Activated naive CD8-positive, alpha-beta T cell treated with anti-CD3 and anti-CD28 coated beads for 36 hours (primary cell): ENCODE measurements at regions not wholly inside any gene's neighbourhood (a gene's known extent, or its start where the extent isn't known, plus 50 kb on each side); places are given as distances from the start of the nearest gene placed in this dataset.

Experiments
- DNase-seq: peaks from one replicate; pipeline ENCODE4 v3.0.0; 2021
- H3K27ac Mint-ChIP-seq: one replicate; pipeline ENCODE4 v1.8.0; 2022; ENCODE audit warnings: mild to moderate bottlenecking, moderate library complexity, mixed read lengths
- H3K27me3 Mint-ChIP-seq: one replicate; pipeline ENCODE4 v1.8.0; 2022; ENCODE audit warnings: mild to moderate bottlenecking, mixed read lengths
- H3K36me3 Mint-ChIP-seq: one replicate; pipeline ENCODE4 v1.8.0; 2021; ENCODE audit warnings: mild to moderate bottlenecking, mixed read lengths
- H3K4me1 Mint-ChIP-seq: one replicate; pipeline ENCODE4 v1.8.0; 2021; ENCODE audit warnings: mixed read lengths
- H3K4me3 Mint-ChIP-seq: one replicate; pipeline ENCODE4 v1.8.0; 2022; ENCODE audit warnings: mild to moderate bottlenecking, moderate library complexity, mixed read lengths
- H3K9me3 Mint-ChIP-seq: one replicate; pipeline ENCODE4 v1.8.0; 2022; ENCODE audit warnings: mixed read lengths

DNA sequence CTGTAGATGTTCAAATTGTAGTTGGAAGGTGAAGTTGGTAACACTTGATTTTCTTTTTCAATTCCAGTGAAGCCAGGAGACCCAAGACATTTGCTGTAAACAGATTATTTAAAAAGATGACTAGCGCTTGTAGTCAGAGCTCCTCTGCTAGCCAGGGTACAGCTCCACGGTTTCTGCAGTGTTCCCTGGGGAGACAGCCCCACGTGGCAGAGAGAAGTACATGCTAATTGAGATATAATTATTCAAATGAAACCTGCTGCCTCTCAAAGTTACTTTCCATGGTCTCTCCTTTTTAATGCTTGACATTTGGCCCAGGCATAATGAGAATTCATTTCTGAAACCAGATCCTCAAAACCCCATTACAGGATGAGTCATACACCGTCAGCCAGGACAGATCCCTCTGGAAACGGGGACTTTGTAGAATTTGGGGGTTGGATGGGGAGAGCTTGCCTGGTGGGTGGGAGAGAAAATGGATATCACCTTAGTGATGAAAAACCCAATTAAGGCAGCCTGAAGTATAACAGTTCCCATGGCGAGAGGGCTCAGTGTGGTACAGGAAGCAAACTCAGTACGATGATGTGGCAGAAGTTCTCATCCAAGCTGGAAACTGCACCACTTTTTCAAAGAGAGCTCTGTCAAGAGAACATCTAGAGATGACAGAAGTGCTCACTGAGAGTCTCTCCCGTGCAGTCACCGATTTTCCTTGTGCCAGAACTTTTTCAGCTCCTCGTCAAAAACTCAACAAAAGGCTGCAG lies 637.7 kb upstream of the TMEM132C start:
- Mint-ChIP-seq H3K36me3 (no peaks in the 10 kb centered on the region), H3K4me1 (no peaks in the 10 kb centered on the region), H3K27me3 (no peaks in the 10 kb centered on the region), H3K27ac (no peak overlapping the region), H3K9me3 (no peaks in the 10 kb centered on the region), H3K4me3 (no peak overlapping the region)
- DNase-seq = no peak

DNA sequence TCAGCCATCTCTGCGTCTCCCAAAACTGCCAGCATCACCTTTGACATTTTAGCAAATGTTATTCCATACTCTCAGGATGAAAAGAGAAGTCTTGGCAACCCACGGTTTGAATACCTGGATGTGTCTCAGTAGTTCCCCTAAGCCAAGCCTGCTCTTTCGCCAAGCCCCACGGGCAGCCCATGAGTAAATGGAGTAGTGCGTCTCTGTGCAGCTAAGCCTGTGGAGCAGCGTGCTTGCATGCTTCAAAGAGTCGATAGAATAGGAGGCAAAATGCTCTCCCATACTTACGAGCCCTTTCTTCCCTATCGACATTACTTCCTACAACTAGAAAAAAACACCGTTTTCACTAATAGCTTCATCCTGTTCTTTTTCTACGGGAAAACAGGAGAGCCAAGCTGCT lies 634.5 kb upstream of the TMEM132C start:
- no peaks in the 10 kb centered on the region for H3K9me3 Mint-ChIP-seq
- H3K27ac Mint-ChIP-seq = no peak overlapping the region
- H3K27me3 Mint-ChIP-seq = no peaks in the 10 kb centered on the region
- H3K36me3 Mint-ChIP-seq = no peaks in the 10 kb centered on the region
- DNase-seq = no peak
- H3K4me3 Mint-ChIP-seq = no peak overlapping the region
- no peaks in the 10 kb centered on the region for H3K4me1 Mint-ChIP-seq

DNA sequence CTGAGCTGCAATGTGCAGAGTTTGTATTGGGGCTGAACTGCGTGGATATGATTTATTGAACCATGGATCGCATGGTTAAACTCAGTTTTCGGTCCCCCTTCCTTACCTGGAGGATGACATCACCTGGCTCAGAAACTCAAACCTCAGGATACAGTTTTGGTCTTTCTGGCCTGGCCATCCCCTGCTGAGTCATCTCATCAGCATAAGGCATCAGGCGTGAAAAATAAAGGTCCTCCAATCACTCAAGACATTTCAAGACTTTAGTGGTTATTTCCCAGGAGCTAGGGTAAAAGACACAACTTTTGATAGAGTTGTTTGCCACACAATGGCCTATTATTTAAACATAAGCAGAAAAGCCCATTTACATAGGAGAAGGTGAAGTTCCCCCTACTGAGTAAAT lies 631.1 kb upstream of the TMEM132C start:
- no peak for DNase-seq
- Mint-ChIP-seq H3K27me3 (no peaks in the 10 kb centered on the region), H3K9me3 (peaks cover 2% of the 10 kb centered on the region), H3K27ac (no peak overlapping the region), H3K36me3 (no peaks in the 10 kb centered on the region), H3K4me1 (no peaks in the 10 kb centered on the region), H3K4me3 (no peak overlapping the region)

DNA sequence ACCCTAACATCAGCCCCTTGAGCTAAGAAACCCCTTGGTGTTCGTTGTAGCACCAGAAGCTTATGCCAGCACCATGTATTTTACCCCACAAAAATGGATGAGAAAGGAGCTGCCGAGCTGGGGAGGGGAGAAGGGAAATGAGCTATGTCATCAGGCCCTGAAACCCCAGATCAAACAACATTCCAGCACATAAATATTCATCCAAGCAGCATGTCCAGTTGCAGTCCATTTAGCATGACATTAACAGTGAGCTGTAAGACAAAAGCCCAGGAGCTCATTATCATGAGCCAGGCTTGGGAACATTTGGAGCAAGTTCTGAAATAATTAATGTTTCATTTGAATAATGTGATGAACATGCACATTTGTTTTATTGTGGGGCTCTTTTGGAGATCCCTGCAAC lies 630.1 kb upstream of the TMEM132C start:
- peaks cover 2% of the 10 kb centered on the region for H3K9me3 Mint-ChIP-seq
- H3K4me3 Mint-ChIP-seq = no peak overlapping the region
- H3K36me3 Mint-ChIP-seq = no peaks in the 10 kb centered on the region
- no peak for DNase-seq
- no peak overlapping the region for H3K27ac Mint-ChIP-seq
- H3K4me1 Mint-ChIP-seq = no peaks in the 10 kb centered on the region
- H3K27me3 Mint-ChIP-seq = no peaks in the 10 kb centered on the region

DNA sequence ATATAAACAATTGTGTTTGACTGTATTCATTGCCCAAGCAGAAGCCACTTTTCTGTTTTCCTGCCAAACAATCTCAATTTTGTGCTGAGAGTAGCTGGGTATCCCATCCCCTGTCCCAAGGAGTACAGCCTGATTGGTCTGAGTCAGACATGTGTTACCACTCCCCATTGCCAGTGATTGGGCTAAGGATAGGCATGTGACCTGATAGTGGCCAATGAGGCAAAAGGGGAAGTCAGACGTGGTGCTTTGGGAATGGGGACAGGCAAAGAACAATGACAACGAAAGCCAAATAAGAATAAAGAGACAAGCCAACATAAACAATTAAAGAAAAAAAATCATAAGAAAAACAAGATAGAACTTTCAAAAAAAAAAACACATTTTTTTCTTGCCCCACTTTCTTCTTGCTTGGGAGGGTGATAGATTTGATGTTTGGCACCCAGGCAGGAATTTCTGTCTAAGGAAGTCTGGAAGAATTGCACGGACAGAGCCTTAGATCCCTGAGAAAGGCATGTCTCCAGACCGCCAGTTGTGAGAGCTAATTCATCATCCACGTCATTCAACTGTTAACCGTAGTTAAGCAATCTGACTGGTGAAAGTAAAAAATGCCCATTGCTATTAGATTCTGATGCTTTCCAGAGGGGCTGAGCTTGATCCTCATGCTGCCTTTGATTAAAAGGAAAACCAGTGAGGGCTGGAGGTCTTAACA lies 626.6 kb upstream of the TMEM132C start:
- Mint-ChIP-seq H3K4me3 (no peak overlapping the region), H3K9me3 (peaks cover 2% of the 10 kb centered on the region), H3K27me3 (no peaks in the 10 kb centered on the region), H3K36me3 (no peaks in the 10 kb centered on the region), H3K27ac (no peak overlapping the region), H3K4me1 (no peaks in the 10 kb centered on the region)
- DNase-seq = no peak

DNA sequence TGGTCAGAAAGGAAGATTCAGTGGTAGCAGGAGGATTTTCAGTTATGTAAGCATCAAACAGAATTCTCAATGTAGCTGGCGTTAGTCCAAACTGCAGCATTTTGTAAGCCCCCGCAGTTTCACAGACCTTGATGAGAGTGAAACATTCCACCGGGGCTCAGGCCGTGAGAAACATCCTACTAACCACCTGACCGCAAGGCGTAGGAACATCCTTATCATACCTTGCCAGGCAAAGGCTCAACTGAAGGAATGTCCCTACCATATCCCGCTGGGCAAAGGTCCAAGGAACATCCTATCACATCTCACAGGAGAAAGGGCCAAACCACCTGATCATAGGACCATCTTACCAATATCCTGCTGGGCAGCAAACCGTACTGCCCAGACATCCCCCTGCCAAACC lies 624.8 kb upstream of the TMEM132C start:
- no peak for DNase-seq
- no peaks in the 10 kb centered on the region for H3K4me1 Mint-ChIP-seq
- no peaks in the 10 kb centered on the region for H3K36me3 Mint-ChIP-seq
- no peak overlapping the region for H3K4me3 Mint-ChIP-seq
- H3K27ac Mint-ChIP-seq = no peak overlapping the region
- H3K27me3 Mint-ChIP-seq = no peaks in the 10 kb centered on the region
- peaks cover 2% of the 10 kb centered on the region for H3K9me3 Mint-ChIP-seq

DNA sequence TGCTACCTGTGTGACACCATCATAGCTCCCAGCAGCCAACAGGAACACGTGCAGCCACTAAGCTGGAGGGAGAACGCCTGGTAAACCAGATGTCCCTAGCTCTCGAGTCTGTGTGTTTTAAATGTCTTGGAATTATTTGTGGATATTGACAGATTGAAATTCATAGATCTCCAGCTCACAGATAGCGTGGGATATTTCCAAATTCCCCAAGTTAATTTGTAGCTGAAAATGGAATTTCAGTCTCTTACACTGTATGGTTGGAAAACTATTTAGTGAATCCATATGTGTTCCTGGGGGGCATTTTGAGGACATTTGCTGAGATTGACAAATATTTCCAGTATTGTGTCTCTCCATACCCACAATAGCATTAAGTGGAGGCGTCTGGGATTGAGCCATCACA lies 618.6 kb upstream of the TMEM132C start:
- Mint-ChIP-seq H3K4me3 (no peak overlapping the region), H3K4me1 (no peaks in the 10 kb centered on the region), H3K9me3 (no peaks in the 10 kb centered on the region), H3K27me3 (no peaks in the 10 kb centered on the region), H3K36me3 (no peaks in the 10 kb centered on the region), H3K27ac (no peak overlapping the region)
- DNase-seq = no peak

DNA sequence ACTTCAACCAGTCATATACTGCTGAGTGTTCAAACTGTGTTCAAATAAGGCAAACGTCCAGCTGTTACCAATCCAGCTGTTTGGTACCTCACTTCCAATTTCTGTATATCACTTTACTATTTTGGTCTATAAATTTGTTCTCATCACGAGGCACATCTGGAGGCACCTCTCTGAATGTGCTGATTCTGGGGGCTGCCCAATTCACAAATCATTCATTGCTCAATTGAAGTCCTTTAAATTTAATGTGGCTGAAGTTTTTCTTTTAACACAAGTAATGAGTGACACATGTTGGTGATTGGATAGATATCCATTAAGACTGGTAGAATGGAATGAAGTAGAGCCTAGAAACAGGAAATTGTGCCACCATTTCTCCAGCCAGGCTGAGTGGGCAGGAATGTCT lies 617.0 kb upstream of the TMEM132C start:
- no peaks in the 10 kb centered on the region for H3K27me3 Mint-ChIP-seq

DNA sequence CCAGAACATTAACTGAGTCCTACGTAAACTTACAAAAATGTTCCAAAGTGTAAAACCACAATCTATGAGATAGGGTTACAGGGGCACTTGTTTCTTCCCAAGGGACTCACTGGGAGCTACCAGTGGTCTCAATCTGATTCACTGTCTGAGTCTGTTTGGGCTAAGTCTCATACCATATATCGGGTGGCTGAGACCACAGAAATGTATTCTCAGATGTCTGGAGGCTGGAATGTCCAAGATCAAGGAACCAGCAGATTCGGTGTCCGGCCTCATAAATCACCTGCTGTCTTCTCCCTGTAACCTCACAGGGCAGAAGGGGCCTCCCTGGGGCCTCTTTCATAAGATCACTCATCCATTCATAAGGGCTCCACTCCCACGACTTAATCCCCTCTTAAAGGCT lies 616.3 kb upstream of the TMEM132C start:
- H3K4me3 Mint-ChIP-seq = no peak overlapping the region
- no peaks in the 10 kb centered on the region for H3K27me3 Mint-ChIP-seq
- DNase-seq = no peak
- no peaks in the 10 kb centered on the region for H3K9me3 Mint-ChIP-seq
- H3K4me1 Mint-ChIP-seq = no peaks in the 10 kb centered on the region
- no peak overlapping the region for H3K27ac Mint-ChIP-seq
- H3K36me3 Mint-ChIP-seq = no peaks in the 10 kb centered on the region

More for the DNA sequence above, 617.0 kb upstream of the TMEM132C start:
- no peak for DNase-seq
- no peaks in the 10 kb centered on the region for H3K9me3 Mint-ChIP-seq
- H3K4me3 Mint-ChIP-seq = no peak overlapping the region
- no peaks in the 10 kb centered on the region for H3K4me1 Mint-ChIP-seq
- no peaks in the 10 kb centered on the region for H3K36me3 Mint-ChIP-seq
- H3K27ac Mint-ChIP-seq = no peak overlapping the region

DNA sequence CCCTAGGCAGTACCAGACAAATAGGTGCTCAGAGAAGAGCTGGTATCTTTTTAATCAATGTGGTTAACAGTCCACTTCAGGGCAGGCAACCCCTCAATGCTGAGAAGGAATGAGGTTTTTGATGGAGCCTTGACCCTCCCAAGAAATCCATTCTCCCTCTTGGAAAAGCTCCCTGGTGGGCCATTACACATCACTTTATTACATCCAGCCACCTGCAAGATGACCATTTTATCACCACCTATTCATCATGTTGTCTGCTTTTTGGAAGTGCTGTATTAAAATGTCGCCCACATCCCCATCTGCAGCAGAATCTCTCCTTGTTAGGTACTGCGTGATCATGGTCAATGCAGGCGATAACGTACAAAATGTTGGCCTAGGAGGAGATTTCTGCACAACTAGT lies 614.7 kb upstream of the TMEM132C start:
- Mint-ChIP-seq H3K9me3 (no peaks in the 10 kb centered on the region), H3K27ac (no peak overlapping the region), H3K27me3 (no peaks in the 10 kb centered on the region), H3K4me3 (no peak overlapping the region), H3K36me3 (no peaks in the 10 kb centered on the region), H3K4me1 (no peaks in the 10 kb centered on the region)
- no peak for DNase-seq

DNA sequence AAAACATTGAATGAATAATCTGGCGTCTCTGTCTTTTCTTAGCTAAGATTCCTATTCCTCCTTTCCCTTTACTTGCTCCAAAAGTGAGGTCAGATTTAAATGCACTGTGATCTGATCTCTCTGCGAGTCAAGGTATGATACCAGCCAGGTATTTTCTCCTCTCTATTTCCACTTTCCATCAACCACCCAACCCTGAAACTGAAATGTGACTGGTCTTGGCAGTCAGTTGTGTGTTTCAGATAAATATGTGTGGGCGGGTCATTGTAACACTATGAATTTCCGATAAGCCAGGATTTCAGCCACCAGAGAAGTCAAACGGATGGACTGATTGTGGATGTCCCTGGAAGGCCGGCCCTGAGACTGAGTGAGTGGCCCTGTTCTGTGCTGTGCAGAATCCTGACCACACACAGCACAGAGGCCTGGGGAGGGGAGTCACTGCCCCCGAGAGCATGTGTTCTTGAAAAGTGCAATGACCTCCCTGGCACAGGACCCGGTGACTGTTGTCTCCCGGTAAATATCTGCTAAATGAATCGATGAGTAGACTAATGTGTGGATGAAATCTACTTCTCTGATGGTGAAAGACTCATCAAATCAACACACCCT lies 612.5 kb upstream of the TMEM132C start:
- Mint-ChIP-seq H3K9me3 (no peaks in the 10 kb centered on the region), H3K36me3 (no peaks in the 10 kb centered on the region), H3K27ac (no peak overlapping the region), H3K4me3 (no peak overlapping the region), H3K4me1 (no peaks in the 10 kb centered on the region), H3K27me3 (no peaks in the 10 kb centered on the region)
- no peak for DNase-seq

DNA sequence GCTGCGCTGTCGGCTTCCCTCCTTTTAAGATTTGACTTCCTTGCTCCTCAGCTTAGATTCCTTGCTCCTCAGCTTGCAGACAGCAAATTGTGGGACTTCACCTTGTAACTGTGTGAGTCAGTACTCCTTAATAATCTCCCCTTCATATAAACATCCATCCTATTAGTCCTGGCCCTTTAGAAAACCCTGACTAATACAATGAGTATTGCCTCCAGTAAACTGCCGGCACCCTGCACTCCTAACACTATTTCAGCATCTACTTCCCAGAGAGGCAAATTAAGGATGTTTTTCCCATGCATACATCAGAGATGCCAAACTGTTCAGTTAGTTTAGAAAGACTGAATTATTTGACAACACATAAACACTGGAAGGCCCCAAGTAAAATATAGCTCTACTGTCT lies 611.3 kb upstream of the TMEM132C start:
- Mint-ChIP-seq H3K4me1 (no peaks in the 10 kb centered on the region), H3K4me3 (no peak overlapping the region), H3K9me3 (no peaks in the 10 kb centered on the region), H3K27ac (no peak overlapping the region), H3K27me3 (no peaks in the 10 kb centered on the region), H3K36me3 (no peaks in the 10 kb centered on the region)
- DNase-seq = no peak

DNA sequence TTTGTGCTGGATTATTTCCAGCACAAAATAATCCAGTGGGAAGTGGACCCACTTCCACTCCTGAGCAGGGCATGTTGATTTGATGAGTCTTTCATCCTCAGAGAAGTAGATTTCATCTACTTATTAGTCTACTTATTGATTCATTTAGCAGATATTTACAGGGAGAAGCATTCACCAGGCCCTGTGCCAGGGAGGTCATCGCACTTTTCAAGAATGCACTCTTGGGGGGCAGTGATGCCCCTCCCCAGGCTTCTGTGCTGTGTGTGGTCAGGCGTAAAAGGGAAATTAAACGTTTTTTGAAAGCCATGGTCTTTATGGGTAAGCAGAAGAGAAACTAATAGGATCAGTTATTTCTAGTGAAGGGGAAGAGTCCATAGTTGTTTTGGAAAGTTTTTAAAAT lies 610.7 kb upstream of the TMEM132C start:
- no peaks in the 10 kb centered on the region for H3K36me3 Mint-ChIP-seq
- no peak for DNase-seq
- no peaks in the 10 kb centered on the region for H3K27me3 Mint-ChIP-seq
- no peaks in the 10 kb centered on the region for H3K4me1 Mint-ChIP-seq
- no peak overlapping the region for H3K27ac Mint-ChIP-seq
- H3K4me3 Mint-ChIP-seq = no peak overlapping the region
- H3K9me3 Mint-ChIP-seq = no peaks in the 10 kb centered on the region

DNA sequence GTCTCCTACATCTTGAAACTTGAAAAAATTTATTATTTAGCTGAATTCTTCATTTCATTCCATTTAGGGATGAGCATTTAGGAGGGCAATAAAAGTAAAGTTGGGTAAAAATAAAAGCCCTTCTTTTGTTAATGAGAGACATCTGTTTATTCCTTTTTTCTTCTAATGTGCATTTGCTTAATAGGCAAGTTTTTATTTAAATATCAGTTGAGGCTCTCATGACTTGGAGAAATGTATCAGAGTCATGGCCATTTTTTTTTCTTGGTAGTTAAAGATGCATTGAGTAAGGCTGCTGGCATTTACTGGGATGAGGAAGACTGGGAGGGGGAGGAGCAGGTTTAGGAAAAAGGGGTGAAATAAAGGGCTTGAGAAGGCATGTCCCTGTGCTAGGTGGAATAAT lies 609.9 kb upstream of the TMEM132C start:
- H3K9me3 Mint-ChIP-seq = no peaks in the 10 kb centered on the region

DNA sequence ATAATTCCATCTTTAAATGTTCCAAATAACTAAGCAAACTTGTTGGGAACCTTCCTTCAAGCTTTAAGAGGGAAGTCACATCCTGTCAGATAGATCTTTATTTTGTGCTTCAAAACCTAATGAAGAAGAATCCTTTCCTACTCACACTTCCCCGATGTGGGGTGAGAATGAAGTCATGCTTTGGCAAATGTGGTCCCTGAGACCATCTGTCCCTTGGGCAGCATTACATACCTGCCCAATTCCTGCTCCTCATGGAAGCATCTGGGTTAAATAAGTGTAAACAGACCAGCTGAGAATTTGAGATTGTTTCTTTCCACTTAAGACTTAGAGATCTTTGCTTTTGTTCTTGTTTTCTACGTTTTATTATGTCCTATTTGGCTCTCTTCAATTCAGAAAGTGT lies 606.0 kb upstream of the TMEM132C start:
- no peak overlapping the region for H3K27ac Mint-ChIP-seq
- H3K36me3 Mint-ChIP-seq = no peaks in the 10 kb centered on the region
- no peaks in the 10 kb centered on the region for H3K4me1 Mint-ChIP-seq
- no peaks in the 10 kb centered on the region for H3K27me3 Mint-ChIP-seq
- no peaks in the 10 kb centered on the region for H3K9me3 Mint-ChIP-seq
- DNase-seq = no peak
- H3K4me3 Mint-ChIP-seq = no peak overlapping the region

More for the DNA sequence above, 609.9 kb upstream of the TMEM132C start:
- Mint-ChIP-seq H3K36me3 (no peaks in the 10 kb centered on the region), H3K4me3 (no peak overlapping the region), H3K4me1 (no peaks in the 10 kb centered on the region), H3K27ac (no peak overlapping the region), H3K27me3 (no peaks in the 10 kb centered on the region)
- DNase-seq = no peak

DNA sequence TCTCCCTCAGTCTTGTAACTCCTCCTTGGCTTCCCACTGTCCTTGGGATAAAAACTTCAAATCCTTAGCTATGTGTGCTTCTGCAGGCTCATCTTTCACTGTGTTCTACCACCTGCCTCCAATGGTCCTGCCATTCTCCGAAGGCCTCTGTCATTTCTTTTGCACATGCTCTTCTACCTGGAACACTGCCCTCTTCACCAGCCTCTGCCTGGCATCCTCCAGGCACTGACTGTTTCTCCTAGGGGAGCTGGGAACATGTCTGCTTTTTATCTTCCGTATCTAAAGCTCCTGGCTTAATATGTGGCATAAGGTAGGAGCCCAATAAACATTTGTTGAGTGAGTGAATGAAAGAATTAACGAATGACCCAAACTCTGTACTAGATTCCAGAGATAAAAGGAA lies 603.3 kb upstream of the TMEM132C start:
- Mint-ChIP-seq H3K27me3 (no peaks in the 10 kb centered on the region), H3K4me1 (no peaks in the 10 kb centered on the region), H3K27ac (no peak overlapping the region), H3K4me3 (no peak overlapping the region), H3K9me3 (no peaks in the 10 kb centered on the region), H3K36me3 (no peaks in the 10 kb centered on the region)
- no peak for DNase-seq
